HUES6 (cell line): ENCODE measurements at regions not wholly inside any gene's neighbourhood (a gene's known extent, or its start where the extent isn't known, plus 50 kb on each side); places are given as distances from the start of the nearest gene placed in this dataset.
"Not testable (repeated sequence)": the region's sequence is repeated elsewhere in the genome, so short reads cannot be mapped to it uniquely, and the experiment has no call there.

Experiments used
- H3K27ac ChIP-seq: 2 replicates; pipeline ENCODE4 v1.7.0; 2013; ENCODE audit warnings: low read depth, mild to moderate bottlenecking, low read length, inconsistent platforms
- H3K27me3 ChIP-seq: 2 replicates; pipeline ENCODE4 v1.6.1; 2013; ENCODE audit warnings: low read length; ENCODE audit not compliant: control insufficient read depth, insufficient read depth
- H3K36me3 ChIP-seq: 2 replicates; pipeline ENCODE4 v1.6.1; 2013; ENCODE audit warnings: low read length; ENCODE audit not compliant: control insufficient read depth, insufficient read depth
- H3K4me1 ChIP-seq: 2 replicates; pipeline ENCODE4 v1.6.1; 2013; ENCODE audit warnings: low read length; ENCODE audit not compliant: control insufficient read depth, insufficient read depth
- H3K4me3 ChIP-seq: 2 replicates; pipeline ENCODE4 v1.5.1; 2013; ENCODE audit warnings: low read depth, low read length
- H3K9ac ChIP-seq: one replicate; pipeline ENCODE4 v1.6.1; 2013; ENCODE audit warnings: mild to moderate bottlenecking, low read length
- H3K9me3 ChIP-seq: 2 replicates; pipeline ENCODE4 v1.6.1; 2013; ENCODE audit warnings: low read depth, low read length; ENCODE audit not compliant: control insufficient read depth, insufficient read depth

DNA sequence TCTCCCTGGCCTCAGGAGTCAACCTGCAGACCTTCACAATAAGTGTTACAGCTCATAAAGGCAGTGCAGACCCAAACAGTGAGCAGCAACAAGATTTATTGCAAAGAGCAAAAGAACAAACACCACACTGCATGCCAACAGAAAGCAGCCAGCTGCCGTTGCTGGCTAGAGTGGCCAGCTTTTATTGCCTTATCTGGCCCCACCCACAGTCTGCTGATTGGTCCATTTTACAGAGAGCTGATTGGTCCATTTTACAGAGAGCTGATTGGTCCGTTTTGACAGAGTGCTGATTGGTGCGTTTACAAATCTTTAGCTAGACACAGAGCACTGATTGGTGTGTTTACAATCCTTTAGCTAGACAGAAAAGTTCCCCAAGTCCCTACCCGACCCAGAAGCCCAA lies 885.9 kb upstream of the SPRY2 start:
- not testable (repeated sequence) for H3K27ac ChIP-seq, H3K27me3 ChIP-seq, H3K4me3 ChIP-seq, H3K9me3 ChIP-seq, H3K9ac ChIP-seq, H3K36me3 ChIP-seq, H3K4me1 ChIP-seq

GRCh38 chr13:81224209-81224833 lies 883.4 kb upstream of the SPRY2 start:
- Histone ChIP-seq H3K27ac (no peak overlapping the region), H3K9ac (no peak overlapping the region)

GRCh38 chr13:81223778-81224177 lies 882.9 kb upstream of the SPRY2 start:
- 0 out of 2 replicates have a peak, but pooled peaks cover 3% of the 10 kb centered on the region for H3K9me3 ChIP-seq
- H3K4me3 ChIP-seq = no peak overlapping the region
- no peaks in the 10 kb centered on the region for H3K36me3 ChIP-seq
- no peaks in the 10 kb centered on the region for H3K4me1 ChIP-seq
- H3K27ac ChIP-seq = no peak overlapping the region
- H3K27me3 ChIP-seq = no peaks in the 10 kb centered on the region
- H3K9ac ChIP-seq = no peak overlapping the region

More at GRCh38 chr13:81224209-81224833, 883.4 kb upstream of the SPRY2 start:
- 0 out of 2 replicates have a peak, but pooled peaks cover 3% of the 10 kb centered on the region for H3K9me3 ChIP-seq
- H3K4me1 ChIP-seq = no peaks in the 10 kb centered on the region
- no peak overlapping the region for H3K4me3 ChIP-seq
- no peaks in the 10 kb centered on the region for H3K36me3 ChIP-seq
- no peaks in the 10 kb centered on the region for H3K27me3 ChIP-seq

DNA sequence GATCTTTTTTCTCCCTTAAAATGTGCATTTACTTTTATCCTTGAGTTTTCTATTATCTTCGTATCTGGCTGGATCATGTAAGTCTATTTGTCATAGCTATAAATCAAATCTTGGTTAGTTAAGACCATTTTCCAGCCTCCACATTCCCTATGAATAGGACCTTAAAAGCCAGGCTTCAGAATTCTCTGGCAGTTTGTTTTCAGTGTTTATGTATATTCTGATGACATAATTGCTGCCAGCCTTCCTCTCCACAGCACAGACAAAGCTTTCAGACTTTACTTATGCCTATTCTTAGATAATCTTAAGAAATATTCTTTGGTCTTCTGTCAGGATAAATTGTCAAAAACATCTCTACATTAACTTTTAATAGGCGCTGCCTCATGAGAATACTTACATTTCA lies 870.8 kb upstream of the SPRY2 start:
- Histone ChIP-seq H3K9me3 (no peaks in the 10 kb centered on the region), H3K4me3 (no peak overlapping the region), H3K36me3 (no peaks in the 10 kb centered on the region), H3K27me3 (no peaks in the 10 kb centered on the region), H3K27ac (no peak overlapping the region), H3K4me1 (no peaks in the 10 kb centered on the region), H3K9ac (no peak overlapping the region)

- Histone ChIP-seq H3K36me3 (no peaks in the 10 kb centered on the region), H3K27me3 (no peaks in the 10 kb centered on the region), H3K4me3 (no peak overlapping the region), H3K27ac (no peak overlapping the region), H3K4me1 (no peaks in the 10 kb centered on the region), H3K9me3 (no peaks in the 10 kb centered on the region), H3K9ac (no peak overlapping the region)
Measured at GRCh38 chr13:81207636-81208035, 866.7 kb upstream of the SPRY2 start.

- H3K27me3 ChIP-seq = no peaks in the 10 kb centered on the region
- no peaks in the 10 kb centered on the region for H3K36me3 ChIP-seq
- no peak overlapping the region for H3K27ac ChIP-seq
- no peaks in the 10 kb centered on the region for H3K4me1 ChIP-seq
- no peak overlapping the region for H3K4me3 ChIP-seq
- H3K9me3 ChIP-seq = no peaks in the 10 kb centered on the region
- H3K9ac ChIP-seq = no peak overlapping the region
Measured at GRCh38 chr13:81207231-81207630, 866.3 kb upstream of the SPRY2 start.

- Histone ChIP-seq H3K4me3 (no peak overlapping the region), H3K27ac (no peak overlapping the region), H3K36me3 (no peaks in the 10 kb centered on the region), H3K9ac (no peak overlapping the region), H3K4me1 (no peaks in the 10 kb centered on the region), H3K27me3 (no peaks in the 10 kb centered on the region), H3K9me3 (peaks cover 3% of the 10 kb centered on the region; the same call in 1 of the 2 replicates)
Measured at GRCh38 chr13:81203783-81204182, 862.9 kb upstream of the SPRY2 start.

DNA sequence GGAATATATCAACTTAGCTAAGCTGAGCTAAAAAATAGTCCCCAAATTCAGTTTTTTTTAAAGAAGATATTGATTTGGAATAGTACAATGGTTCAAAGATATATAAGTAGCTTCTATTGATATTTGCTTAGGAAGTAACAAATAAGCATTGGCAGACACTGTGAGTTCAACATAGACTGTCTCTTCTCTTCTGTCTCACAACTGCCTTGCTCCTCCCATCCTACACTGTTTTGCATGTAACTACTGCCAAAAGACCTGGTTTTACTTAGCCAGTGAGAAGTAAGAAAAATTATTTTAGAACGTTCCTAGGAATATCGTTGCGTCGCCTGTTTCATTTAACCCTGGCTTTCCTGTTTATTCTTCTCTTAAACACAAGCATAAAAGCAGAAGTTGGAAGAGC lies 859.0 kb upstream of the SPRY2 start:
- H3K4me1 ChIP-seq = no peaks in the 10 kb centered on the region
- H3K4me3 ChIP-seq = no peak overlapping the region
- no peak overlapping the region for H3K27ac ChIP-seq
- no peak overlapping the region for H3K9ac ChIP-seq
- no peaks in the 10 kb centered on the region for H3K36me3 ChIP-seq
- H3K27me3 ChIP-seq = no peaks in the 10 kb centered on the region
- H3K9me3 ChIP-seq = peaks cover 12% of the 10 kb centered on the region

DNA sequence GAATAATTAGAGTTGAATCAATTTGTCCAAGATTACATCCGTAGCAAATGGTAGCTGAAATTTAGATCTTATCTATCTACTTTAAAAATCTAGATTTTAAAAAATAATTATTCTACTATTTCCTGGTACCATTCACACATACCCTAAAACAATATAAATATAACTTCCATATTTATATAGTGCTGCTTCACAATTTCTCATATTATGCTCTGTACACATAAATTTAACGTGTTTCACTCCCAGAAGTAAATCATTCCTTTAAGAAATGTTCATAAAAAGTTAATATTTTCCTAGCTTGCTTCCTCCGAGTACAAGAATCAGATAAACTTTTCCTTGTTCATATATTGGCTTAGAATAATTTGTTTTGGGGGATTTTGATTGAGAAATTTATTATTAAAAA lies 857.0 kb upstream of the SPRY2 start:
- Histone ChIP-seq H3K27me3 (no peaks in the 10 kb centered on the region), H3K9me3 (peaks cover 32% of the 10 kb centered on the region), H3K4me3 (no peak overlapping the region), H3K27ac (no peak overlapping the region), H3K9ac (no peak overlapping the region), H3K36me3 (no peaks in the 10 kb centered on the region), H3K4me1 (no peaks in the 10 kb centered on the region)

GRCh38 chr13:81197483-81197882 lies 856.6 kb upstream of the SPRY2 start:
- Histone ChIP-seq H3K27me3 (no peaks in the 10 kb centered on the region), H3K9ac (no peak overlapping the region), H3K4me3 (no peak overlapping the region), H3K27ac (no peak overlapping the region), H3K9me3 (peaks cover 34% of the 10 kb centered on the region), H3K4me1 (no peaks in the 10 kb centered on the region), H3K36me3 (no peaks in the 10 kb centered on the region)

- H3K9me3 ChIP-seq = peaks cover 34% of the 10 kb centered on the region
- H3K36me3 ChIP-seq = no peaks in the 10 kb centered on the region
- H3K27ac ChIP-seq = no peak overlapping the region
- no peak overlapping the region for H3K9ac ChIP-seq
- no peaks in the 10 kb centered on the region for H3K27me3 ChIP-seq
- H3K4me3 ChIP-seq = no peak overlapping the region
- H3K4me1 ChIP-seq = no peaks in the 10 kb centered on the region
Measured at GRCh38 chr13:81194362-81194761, 853.4 kb upstream of the SPRY2 start.
